Endothelial cell of umbilical vein (primary cell): ENCODE measurements at regions not wholly inside any gene's neighbourhood (a gene's known extent, or its start where the extent isn't known, plus 50 kb on each side); places are given as distances from the start of the nearest gene placed in this dataset.

ENCODE experiments used
- BruUV-seq: library from RNA; stranded (reverse); fragments of 400-500 nt; replicated peaks from 2 replicates; lab custom pipeline; 2021; lab: Mats Ljungman, UMichigan
- CTCF ChIA-PET: fragments of 300-600, 350-600 bp; sonication (Branson Sonifier 250); formaldehyde crosslinking; loops from one replicate; lab custom pipeline; 2021; ENCODE audit warnings: antibody characterized with exemption, inconsistent platforms; lab: Charles Lee
- POLR2A ChIA-PET: fragments of 300-600, 350-600 bp; sonication (Branson Sonifier 250); formaldehyde crosslinking; loops from one replicate; lab custom pipeline; 2021; ENCODE audit warnings: antibody characterized with exemption, inconsistent platforms; lab: Charles Lee
- DNase-seq: peaks from one replicate; pipeline ENCODE4 v3.0.0-alpha.2; 2011; ENCODE audit warnings: low read depth, low spot score
- FAIRE-seq: peaks from 2 replicates; lab custom pipeline; 2011; peaks lifted over from hg19 to GRCh38; lab: Jason Lieb, UNC
- H2AFZ ChIP-seq: 2 replicates; pipeline ENCODE4 v1.6.0; 2012; ENCODE audit warnings: low read depth, low read length, control low read depth, inconsistent platforms
- H3K27ac ChIP-seq: 2 replicates; pipeline ENCODE4 v1.5.1; 2011; ENCODE audit warnings: low read depth, mild to moderate bottlenecking, control low read depth, low read length, moderate library complexity; ENCODE audit not compliant: insufficient read depth
- H3K27me3 ChIP-seq, 2 experiments: 2 replicates each; pipeline versions ENCODE4 v1.6.0 to v1.6.1; 2011; ENCODE audit warnings: low read length in 2 of 2, mixed read lengths in 1 of 2; ENCODE audit not compliant: control insufficient read depth in 2 of 2, insufficient read depth in 2 of 2
- H3K36me3 ChIP-seq, 2 experiments: 2 replicates in 1 of 2; 3 replicates in 1 of 2; pipeline ENCODE4 v1.5.1; 2011; ENCODE audit warnings: low read length in 2 of 2, mild to moderate bottlenecking in 1 of 2, moderate library complexity in 1 of 2; ENCODE audit not compliant: control insufficient read depth in 2 of 2, insufficient read depth in 2 of 2; ENCODE audit errors: extremely low read depth in 1 of 2
- H3K4me1 ChIP-seq: 3 replicates; pipeline ENCODE4 v1.5.1; 2011; ENCODE audit warnings: mild to moderate bottlenecking, low read length; ENCODE audit not compliant: control insufficient read depth, insufficient read depth; ENCODE audit errors: extremely low read depth
- H3K4me2 ChIP-seq: 2 replicates; pipeline ENCODE4 v1.6.1; 2011; ENCODE audit warnings: low read length, control low read depth, mixed read lengths; ENCODE audit not compliant: insufficient read depth
- H3K4me3 ChIP-seq, 3 experiments: fragments of 200-600 bp in 1 of 3; sonication (generic), shearing (Covaris generic) in 1 of 3; replicated peaks in 1 of 3; 2 replicates each; pipeline ENCODE4 v1.5.1; 2011 to 2016; ENCODE audit warnings: control low read depth in 3 of 3, low read length in 3 of 3, mild to moderate bottlenecking in 2 of 3, inconsistent platforms in 1 of 3, low read depth in 1 of 3, moderate library complexity in 1 of 3; ENCODE audit not compliant: insufficient read depth in 1 of 3
- H3K79me2 ChIP-seq: 2 replicates; pipeline ENCODE4 v1.6.0; 2012; ENCODE audit warnings: low read length, inconsistent platforms; ENCODE audit not compliant: control insufficient read depth, insufficient read depth
- H3K9ac ChIP-seq: replicated peaks from 2 replicates; pipeline ENCODE3; 2011; ENCODE audit warnings: low read length, control low read depth; ENCODE audit not compliant: insufficient read depth; ENCODE audit errors: extremely low read depth
- H3K9me1 ChIP-seq: replicated peaks from 3 replicates; pipeline ENCODE4 v1.6.0; 2011; ENCODE audit warnings: mild to moderate bottlenecking, low read length; ENCODE audit not compliant: control insufficient read depth, insufficient read depth; ENCODE audit errors: extremely low read depth
- H3K9me3 ChIP-seq: replicated peaks from 2 replicates; pipeline ENCODE4 v1.5.1; 2012; ENCODE audit warnings: low read length, inconsistent platforms; ENCODE audit not compliant: control insufficient read depth, insufficient read depth
- H4K20me1 ChIP-seq: replicated peaks from 2 replicates; pipeline ENCODE3; 2011; ENCODE audit warnings: mild to moderate bottlenecking, low read length; ENCODE audit not compliant: control insufficient read depth, insufficient read depth; ENCODE audit errors: extremely low read depth
- CTCF ChIP-seq, 2 donors: IDR thresholded peaks; 1 replicate in 1 of 2; 2 replicates in 1 of 2; pipeline ENCODE4 v1.5.1; 2011; ENCODE audit warnings: low read length in 2 of 2, mild to moderate bottlenecking in 2 of 2, moderate library complexity in 2 of 2, control low read depth in 1 of 2, inconsistent platforms in 1 of 2, low read depth in 1 of 2; ENCODE audit not compliant: insufficient read depth in 1 of 2; ENCODE audit errors: extremely low read depth in 1 of 2
- EZH2 ChIP-seq: IDR thresholded peaks from 2 replicates; pipeline ENCODE4 v1.6.1; 2012; ENCODE audit warnings: borderline replicate concordance, low read depth, mild to moderate bottlenecking, moderate library complexity, low read length, inconsistent platforms; ENCODE audit not compliant: severe bottlenecking
- FOS ChIP-seq: IDR thresholded peaks from 2 replicates; pipeline ENCODE4 v1.6.1; 2011; ENCODE audit warnings: mild to moderate bottlenecking, low read length, moderate library complexity, borderline replicate concordance; ENCODE audit not compliant: insufficient read depth
- GATA2 ChIP-seq: IDR thresholded peaks from 2 replicates; pipeline ENCODE4 v1.7.0; 2011; ENCODE audit warnings: low read depth, mild to moderate bottlenecking, moderate library complexity, mixed read lengths, low read length; ENCODE audit not compliant: insufficient read length, insufficient read depth
- JUN ChIP-seq: IDR thresholded peaks from 2 replicates; pipeline ENCODE4 v1.6.1; 2011; ENCODE audit warnings: borderline replicate concordance, low read depth; ENCODE audit not compliant: insufficient read length, insufficient read depth
- MAX ChIP-seq: IDR thresholded peaks from 2 replicates; pipeline ENCODE4 v1.6.1; 2011; ENCODE audit not compliant: insufficient read depth, insufficient read length
- MYC ChIP-seq: IDR thresholded peaks from one replicate; pipeline ENCODE4 v1.6.1; 2011; ENCODE audit warnings: mild to moderate bottlenecking, low read depth, low read length
- POLR2A ChIP-seq: IDR thresholded peaks from 2 replicates; pipeline ENCODE4 v1.6.1; 2012; ENCODE audit warnings: low read depth, mild to moderate bottlenecking, control low read depth, low read length
- POLR2AphosphoS5 ChIP-seq: IDR thresholded peaks from 2 replicates; pipeline ENCODE4 v1.6.1; 2012; ENCODE audit warnings: low read depth, mild to moderate bottlenecking, control low read depth, low read length, moderate library complexity; ENCODE audit not compliant: insufficient read depth
- dilution Hi-C: fragments of 300-500 bp; cut with MboI; formaldehyde crosslinking; loops from one replicate; pipeline ENCODE4 v1.15.0; 2019; ENCODE audit warnings: low sequenced_read_pairs; ENCODE audit not compliant: extremely low pct_ligation_motif_present
- intact Hi-C: fragments of 100-400 bp; cut with micrococcal nuclease; formaldehyde crosslinking; loops from one replicate; pipeline ENCODE4 v1.10.0; 2022

GRCh38 chr6:81630719-81631118 is 121.8 kb downstream of the TENT5A start:
- TF ChIP-seq FOS (no peak), POLR2A (no peak), JUN (no peak), MAX (no peak), EZH2 (no peak), MYC (no peak), POLR2AphosphoS5 (no peak), CTCF (IDR thresholded peaks at IDR 0.05; ENCODE audit: extremely low read depth in 1 of 2, insufficient read depth in 1 of 2, low read depth in 1 of 2, low read length in 2 of 2) (no peak), GATA2 (no peak)
- no peaks in the 10 kb centered on the region for H3K27me3 ChIP-seq
- DNase-seq = no peak
- no peaks in the 10 kb centered on the region for H3K79me2 ChIP-seq
- CTCF ChIA-PET = no interaction called here
- intact Hi-C loops = no loop called here
- no peak overlapping the region for H3K9ac ChIP-seq
- no peaks in the 10 kb centered on the region for H3K36me3 ChIP-seq
- no peaks in the 10 kb centered on the region for H4K20me1 ChIP-seq
- no peaks in the 10 kb centered on the region for H3K4me1 ChIP-seq
- H3K27ac ChIP-seq = no peak overlapping the region
- H3K9me1 ChIP-seq = no peaks in the 10 kb centered on the region
- no peak for FAIRE-seq
- BruUV-seq = no TSS peak
- no peak overlapping the region for H3K4me3 ChIP-seq
- dilution Hi-C loops = no loop called here
- POLR2A ChIA-PET = no interaction called here
- H3K9me3 ChIP-seq = peaks cover 2% of the 10 kb centered on the region
- H3K4me2 ChIP-seq = no peak overlapping the region
- H2AFZ ChIP-seq = no peak overlapping the region
